K562 (cell line): ENCODE measurements at regions not wholly inside any gene's neighbourhood (a gene's known extent, or its start where the extent isn't known, plus 50 kb on each side); places are given as distances from the start of the nearest gene placed in this dataset.

Source experiments
- RAD51 ChIP-seq: fragments of 450-650 bp; IDR thresholded peaks from 2 replicates; pipeline ENCODE4 v1.7.1; 2016; ENCODE audit warnings: low read depth, mild to moderate bottlenecking, borderline replicate concordance
- RBM25 ChIP-seq: fragments of 200-400 bp; formaldehyde crosslinking; IDR thresholded peaks from 2 replicates; pipeline ENCODE4 v1.6.1; 2018; ENCODE audit warnings: low read length, low read depth, moderate library complexity; ENCODE audit not compliant: severe bottlenecking
- RUNX1 ChIP-seq: sonication (generic); IDR thresholded peaks from 2 replicates; pipeline ENCODE4 v1.6.1; 2016; ENCODE audit warnings: antibody characterized with exemption, low read depth
- TAF15 ChIP-seq: fragments of 200-400 bp; formaldehyde crosslinking; IDR thresholded peaks from 2 replicates; pipeline ENCODE4 v1.6.1; 2017; ENCODE audit warnings: mild to moderate bottlenecking, low read depth, low read length, moderate library complexity
- TCF7 ChIP-seq: sonication (generic); IDR thresholded peaks from 2 replicates; pipeline ENCODE4 v1.6.1; 2016; ENCODE audit warnings: antibody characterized with exemption, borderline replicate concordance
- TGIF2 ChIP-seq: sonication (generic); formaldehyde crosslinking; IDR thresholded peaks from 2 replicates; pipeline ENCODE4 v1.8.1; 2022; ENCODE audit warnings: mild to moderate bottlenecking, missing genetic modification reagents, moderate library complexity
- ZNF212 ChIP-seq: fragments of 450-650 bp; formaldehyde crosslinking; IDR thresholded peaks from 2 replicates; pipeline ENCODE4 v1.4.0; 2020; ENCODE audit warnings: mild to moderate bottlenecking
- ZNF253 ChIP-seq: fragments of 250-450 bp; sonication (Bioruptor Pico); conservative IDR thresholded peaks from 2 replicates; pipeline ENCODE4 v1.6.1; 2021; ENCODE audit warnings: mild to moderate bottlenecking
- ZNF561 ChIP-seq: fragments of 450-650 bp; formaldehyde crosslinking; conservative IDR thresholded peaks from 2 replicates; pipeline ENCODE4 v1.4.0; 2020; ENCODE audit warnings: mild to moderate bottlenecking, moderate library complexity
- TF ChIP-seq, protein P1 (sequence below), 2 experiments: fragments of 450-650 bp; formaldehyde crosslinking in 1 of 2; IDR thresholded peaks; 2 replicates each; pipeline versions ENCODE4 v1.4.0 to v1.6.1; 2014 to 2020; ENCODE audit warnings: mild to moderate bottlenecking in 2 of 2, borderline replicate concordance in 1 of 2, low read depth in 1 of 2
- TF ChIP-seq, protein P2 (sequence below): sonication (generic); formaldehyde crosslinking; IDR thresholded peaks from 2 replicates; pipeline ENCODE4 v1.8.0; 2022; ENCODE audit warnings: mild to moderate bottlenecking, low read depth, missing genetic modification reagents
- TF ChIP-seq, protein P3 (sequence below), 2 experiments: fragments of 450-650 bp; conservative IDR thresholded peaks; 2 replicates each; pipeline ENCODE4 v1.6.1; 2017; ENCODE audit warnings: mild to moderate bottlenecking in 2 of 2, moderate library complexity in 2 of 2
- TF ChIP-seq, protein P4 (sequence below): fragments of 250-450 bp; sonication (Bioruptor Pico); IDR thresholded peaks from 2 replicates; pipeline ENCODE4 v1.5.0; 2022; ENCODE audit warnings: mild to moderate bottlenecking

DNA sequence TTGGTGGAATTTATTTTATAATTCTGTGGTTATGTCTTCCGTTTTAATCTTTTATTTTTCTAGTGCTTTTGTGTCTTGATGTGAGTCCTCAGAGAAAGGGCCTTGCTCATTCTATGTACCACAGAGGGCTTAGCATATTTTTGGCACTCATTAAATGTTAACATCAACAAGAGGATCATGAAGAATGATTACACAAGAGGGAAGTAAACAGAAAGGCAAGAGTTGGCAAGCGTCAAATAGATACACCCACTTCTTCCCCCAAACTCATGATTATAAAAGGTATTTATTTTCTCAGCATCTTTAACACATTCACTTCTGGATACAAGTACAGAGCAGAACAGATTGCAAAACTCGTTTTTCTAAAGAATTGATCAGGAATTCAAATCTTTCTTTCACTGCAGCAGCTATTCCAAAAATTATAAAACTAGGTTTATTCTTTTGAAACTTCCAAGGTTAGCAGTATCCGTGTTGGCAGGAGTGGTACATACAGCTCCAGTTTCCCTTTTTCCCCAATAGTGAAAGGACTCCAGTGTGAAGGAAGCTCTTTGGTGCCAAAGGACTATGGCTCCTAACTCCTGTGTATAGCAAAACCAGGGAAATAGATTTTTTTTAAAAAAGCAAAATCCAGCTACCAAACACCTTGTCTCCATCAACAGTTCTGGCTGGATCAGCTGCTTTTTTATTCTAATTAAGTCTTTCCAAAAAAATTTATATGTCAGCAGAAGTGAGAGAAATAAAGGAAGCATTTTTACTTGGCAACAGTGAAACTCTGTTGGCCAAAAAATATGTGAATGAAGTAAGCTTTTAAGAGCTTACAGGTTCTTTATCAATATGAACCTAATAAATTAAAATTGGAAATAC is 221.9 kb downstream of the ADGRG6 start (continued):
- TF ChIP-seq, protein P1, sequence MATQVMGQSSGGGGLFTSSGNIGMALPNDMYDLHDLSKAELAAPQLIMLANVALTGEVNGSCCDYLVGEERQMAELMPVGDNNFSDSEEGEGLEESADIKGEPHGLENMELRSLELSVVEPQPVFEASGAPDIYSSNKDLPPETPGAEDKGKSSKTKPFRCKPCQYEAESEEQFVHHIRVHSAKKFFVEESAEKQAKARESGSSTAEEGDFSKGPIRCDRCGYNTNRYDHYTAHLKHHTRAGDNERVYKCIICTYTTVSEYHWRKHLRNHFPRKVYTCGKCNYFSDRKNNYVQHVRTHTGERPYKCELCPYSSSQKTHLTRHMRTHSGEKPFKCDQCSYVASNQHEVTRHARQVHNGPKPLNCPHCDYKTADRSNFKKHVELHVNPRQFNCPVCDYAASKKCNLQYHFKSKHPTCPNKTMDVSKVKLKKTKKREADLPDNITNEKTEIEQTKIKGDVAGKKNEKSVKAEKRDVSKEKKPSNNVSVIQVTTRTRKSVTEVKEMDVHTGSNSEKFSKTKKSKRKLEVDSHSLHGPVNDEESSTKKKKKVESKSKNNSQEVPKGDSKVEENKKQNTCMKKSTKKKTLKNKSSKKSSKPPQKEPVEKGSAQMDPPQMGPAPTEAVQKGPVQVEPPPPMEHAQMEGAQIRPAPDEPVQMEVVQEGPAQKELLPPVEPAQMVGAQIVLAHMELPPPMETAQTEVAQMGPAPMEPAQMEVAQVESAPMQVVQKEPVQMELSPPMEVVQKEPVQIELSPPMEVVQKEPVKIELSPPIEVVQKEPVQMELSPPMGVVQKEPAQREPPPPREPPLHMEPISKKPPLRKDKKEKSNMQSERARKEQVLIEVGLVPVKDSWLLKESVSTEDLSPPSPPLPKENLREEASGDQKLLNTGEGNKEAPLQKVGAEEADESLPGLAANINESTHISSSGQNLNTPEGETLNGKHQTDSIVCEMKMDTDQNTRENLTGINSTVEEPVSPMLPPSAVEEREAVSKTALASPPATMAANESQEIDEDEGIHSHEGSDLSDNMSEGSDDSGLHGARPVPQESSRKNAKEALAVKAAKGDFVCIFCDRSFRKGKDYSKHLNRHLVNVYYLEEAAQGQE (IDR thresholded peaks at IDR 0.05; ENCODE audit: borderline replicate concordance): no peak
- TF ChIP-seq, protein P1 (CRISPR knock-in tag; IDR thresholded peaks at IDR 0.05; ENCODE audit: low read depth): no peak
- TF ChIP-seq TAF15: no peak
- TF ChIP-seq ZNF212 (CRISPR knock-in tag): no peak
- TF ChIP-seq, protein P2, sequence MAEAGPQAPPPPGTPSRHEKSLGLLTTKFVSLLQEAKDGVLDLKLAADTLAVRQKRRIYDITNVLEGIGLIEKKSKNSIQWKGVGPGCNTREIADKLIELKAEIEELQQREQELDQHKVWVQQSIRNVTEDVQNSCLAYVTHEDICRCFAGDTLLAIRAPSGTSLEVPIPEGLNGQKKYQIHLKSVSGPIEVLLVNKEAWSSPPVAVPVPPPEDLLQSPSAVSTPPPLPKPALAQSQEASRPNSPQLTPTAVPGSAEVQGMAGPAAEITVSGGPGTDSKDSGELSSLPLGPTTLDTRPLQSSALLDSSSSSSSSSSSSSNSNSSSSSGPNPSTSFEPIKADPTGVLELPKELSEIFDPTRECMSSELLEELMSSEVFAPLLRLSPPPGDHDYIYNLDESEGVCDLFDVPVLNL: no peak
- TF ChIP-seq, protein P3, sequence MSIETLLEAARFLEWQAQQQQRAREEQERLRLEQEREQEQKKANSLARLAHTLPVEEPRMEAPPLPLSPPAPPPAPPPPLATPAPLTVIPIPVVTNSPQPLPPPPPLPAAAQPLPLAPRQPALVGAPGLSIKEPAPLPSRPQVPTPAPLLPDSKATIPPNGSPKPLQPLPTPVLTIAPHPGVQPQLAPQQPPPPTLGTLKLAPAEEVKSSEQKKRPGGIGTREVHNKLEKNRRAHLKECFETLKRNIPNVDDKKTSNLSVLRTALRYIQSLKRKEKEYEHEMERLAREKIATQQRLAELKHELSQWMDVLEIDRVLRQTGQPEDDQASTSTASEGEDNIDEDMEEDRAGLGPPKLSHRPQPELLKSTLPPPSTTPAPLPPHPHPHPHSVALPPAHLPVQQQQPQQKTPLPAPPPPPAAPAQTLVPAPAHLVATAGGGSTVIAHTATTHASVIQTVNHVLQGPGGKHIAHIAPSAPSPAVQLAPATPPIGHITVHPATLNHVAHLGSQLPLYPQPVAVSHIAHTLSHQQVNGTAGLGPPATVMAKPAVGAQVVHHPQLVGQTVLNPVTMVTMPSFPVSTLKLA (conservative IDR thresholded peaks at IDR 0.05): no peak
- no peak for TF ChIP-seq ZNF561 (CRISPR knock-in tag)
- TF ChIP-seq RBM25: no peak
- TF ChIP-seq, protein P4, sequence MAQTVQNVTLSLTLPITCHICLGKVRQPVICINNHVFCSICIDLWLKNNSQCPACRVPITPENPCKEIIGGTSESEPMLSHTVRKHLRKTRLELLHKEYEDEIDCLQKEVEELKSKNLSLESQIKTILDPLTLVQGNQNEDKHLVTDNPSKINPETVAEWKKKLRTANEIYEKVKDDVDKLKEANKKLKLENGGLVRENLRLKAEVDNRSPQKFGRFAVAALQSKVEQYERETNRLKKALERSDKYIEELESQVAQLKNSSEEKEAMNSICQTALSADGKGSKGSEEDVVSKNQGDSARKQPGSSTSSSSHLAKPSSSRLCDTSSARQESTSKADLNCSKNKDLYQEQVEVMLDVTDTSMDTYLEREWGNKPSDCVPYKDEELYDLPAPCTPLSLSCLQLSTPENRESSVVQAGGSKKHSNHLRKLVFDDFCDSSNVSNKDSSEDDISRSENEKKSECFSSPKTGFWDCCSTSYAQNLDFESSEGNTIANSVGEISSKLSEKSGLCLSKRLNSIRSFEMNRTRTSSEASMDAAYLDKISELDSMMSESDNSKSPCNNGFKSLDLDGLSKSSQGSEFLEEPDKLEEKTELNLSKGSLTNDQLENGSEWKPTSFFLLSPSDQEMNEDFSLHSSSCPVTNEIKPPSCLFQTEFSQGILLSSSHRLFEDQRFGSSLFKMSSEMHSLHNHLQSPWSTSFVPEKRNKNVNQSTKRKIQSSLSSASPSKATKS: no peak
- no peak for TF ChIP-seq ZNF253 (CRISPR knock-in tag)
- no peak for TF ChIP-seq TCF7
- no peak for TF ChIP-seq RUNX1
- no peak for TF ChIP-seq TGIF2 (CRISPR knock-in tag)
- no peak for TF ChIP-seq RAD51
